ENCODE measurements at regions not wholly inside any gene's neighbourhood (a gene's known extent, or its start where the extent isn't known, plus 50 kb on each side); places are given as distances from the start of the nearest gene placed in this dataset.

GRCh38 chr5:165055476-165055875 is 1550.1 kb downstream of the MAT2B start:
- intact Hi-C loops (cut with micrococcal nuclease) = no loop called here
- H2AFZ ChIP-seq (ENCODE audit: low read depth, low read length) = no peak overlapping the region
- no TSS peak for BruUV-seq (replicated peaks)

GRCh38 chr5:165057145-165057544 is 1551.7 kb downstream of the MAT2B start:
- CTCF ChIA-PET = no interaction called here
- no peak overlapping the region for H3K4me2 ChIP-seq (ENCODE audit: insufficient read depth, low read length)
- no peak overlapping the region for H3K9ac ChIP-seq (replicated peaks; ENCODE audit: extremely low read depth, insufficient read depth, low read length)
- H3K36me3 ChIP-seq (ENCODE audit: control insufficient read depth in 2 of 2, extremely low read depth in 1 of 2, insufficient read depth in 2 of 2, low read length in 2 of 2) = no peaks in the 10 kb centered on the region
- H3K9me3 ChIP-seq (replicated peaks; ENCODE audit: control insufficient read depth, insufficient read depth, low read length) = peaks cover under 1% of the 10 kb centered on the region
- H3K4me1 ChIP-seq (ENCODE audit: control insufficient read depth, extremely low read depth, insufficient read depth, low read length) = no peaks in the 10 kb centered on the region
- no peak overlapping the region for H2AFZ ChIP-seq (ENCODE audit: low read depth, low read length)
- H3K9me1 ChIP-seq (replicated peaks; ENCODE audit: control insufficient read depth, extremely low read depth, insufficient read depth, low read length) = no peaks in the 10 kb centered on the region
- TF ChIP-seq FOS (IDR thresholded peaks at IDR 0.05; ENCODE audit: borderline replicate concordance, insufficient read depth, low read length) = no peak
- no peak for TF ChIP-seq MYC (IDR thresholded peaks at IDR 0.05; ENCODE audit: low read depth, low read length)
- no peak for TF ChIP-seq EZH2 (IDR thresholded peaks at IDR 0.05; ENCODE audit: borderline replicate concordance, low read depth, low read length, severe bottlenecking)
- TF ChIP-seq CTCF (IDR thresholded peaks at IDR 0.05; ENCODE audit: extremely low read depth in 1 of 2, insufficient read depth in 1 of 2, low read depth in 1 of 2, low read length in 2 of 2) = no peak
- no peak for TF ChIP-seq GATA2 (IDR thresholded peaks at IDR 0.05; ENCODE audit: insufficient read depth, insufficient read length, low read depth, low read length)
- TF ChIP-seq MAX (IDR thresholded peaks at IDR 0.05; ENCODE audit: insufficient read depth, insufficient read length) = no peak
- TF ChIP-seq POLR2A (IDR thresholded peaks at IDR 0.05; ENCODE audit: low read depth, low read length) = no peak
- no peak for TF ChIP-seq POLR2AphosphoS5 (IDR thresholded peaks at IDR 0.05; ENCODE audit: insufficient read depth, low read depth, low read length)
- no peak for TF ChIP-seq JUN (IDR thresholded peaks at IDR 0.05; ENCODE audit: borderline replicate concordance, insufficient read depth, insufficient read length, low read depth)
- H3K79me2 ChIP-seq (ENCODE audit: control insufficient read depth, insufficient read depth, low read length) = no peaks in the 10 kb centered on the region
- H3K27me3 ChIP-seq (ENCODE audit: control insufficient read depth in 2 of 2, insufficient read depth in 2 of 2, low read length in 2 of 2) = no peaks in the 10 kb centered on the region
- BruUV-seq (replicated peaks) = no TSS peak
- H4K20me1 ChIP-seq (replicated peaks; ENCODE audit: control insufficient read depth, extremely low read depth, insufficient read depth, low read length) = no peaks in the 10 kb centered on the region
- no peak overlapping the region for H3K4me3 ChIP-seq (replicated peaks in 1 of 3; ENCODE audit: insufficient read depth in 1 of 3, low read depth in 1 of 3, low read length in 3 of 3)
- dilution Hi-C loops (cut with MboI; ENCODE audit: extremely low pct_ligation_motif_present, low sequenced_read_pairs) (no loop called here), intact Hi-C loops (cut with micrococcal nuclease) (no loop called here)
- FAIRE-seq (no peak), DNase-seq (ENCODE audit: low read depth, low spot score) (no peak)
- no peak overlapping the region for H3K27ac ChIP-seq (ENCODE audit: insufficient read depth, low read depth, low read length)
- POLR2A ChIA-PET = no interaction called here

More at GRCh38 chr5:165055476-165055875, 1550.1 kb downstream of the MAT2B start:
- no peak for TF ChIP-seq FOS (IDR thresholded peaks at IDR 0.05; ENCODE audit: borderline replicate concordance, insufficient read depth, low read length)
- no peak for TF ChIP-seq MYC (IDR thresholded peaks at IDR 0.05; ENCODE audit: low read depth, low read length)
- TF ChIP-seq POLR2AphosphoS5 (IDR thresholded peaks at IDR 0.05; ENCODE audit: insufficient read depth, low read depth, low read length) = no peak
- TF ChIP-seq POLR2A (IDR thresholded peaks at IDR 0.05; ENCODE audit: low read depth, low read length) = no peak
- no peak for TF ChIP-seq EZH2 (IDR thresholded peaks at IDR 0.05; ENCODE audit: borderline replicate concordance, low read depth, low read length, severe bottlenecking)
- Histone ChIP-seq H3K9me3 (replicated peaks; ENCODE audit: control insufficient read depth, insufficient read depth, low read length) (no peaks in the 10 kb centered on the region), H4K20me1 (replicated peaks; ENCODE audit: control insufficient read depth, extremely low read depth, insufficient read depth, low read length) (no peaks in the 10 kb centered on the region), H3K9ac (replicated peaks; ENCODE audit: extremely low read depth, insufficient read depth, low read length) (no peak overlapping the region), H3K27ac (ENCODE audit: insufficient read depth, low read depth, low read length) (no peak overlapping the region), H3K4me3 (replicated peaks in 1 of 3; ENCODE audit: insufficient read depth in 1 of 3, low read depth in 1 of 3, low read length in 3 of 3) (no peak overlapping the region), H3K4me1 (ENCODE audit: control insufficient read depth, extremely low read depth, insufficient read depth, low read length) (no peaks in the 10 kb centered on the region), H3K36me3 (ENCODE audit: control insufficient read depth in 2 of 2, extremely low read depth in 1 of 2, insufficient read depth in 2 of 2, low read length in 2 of 2) (no peaks in the 10 kb centered on the region), H3K79me2 (ENCODE audit: control insufficient read depth, insufficient read depth, low read length) (no peaks in the 10 kb centered on the region), H3K4me2 (ENCODE audit: insufficient read depth, low read length) (no peak overlapping the region), H3K27me3 (ENCODE audit: control insufficient read depth in 2 of 2, insufficient read depth in 2 of 2, low read length in 2 of 2) (no peaks in the 10 kb centered on the region), H3K9me1 (replicated peaks; ENCODE audit: control insufficient read depth, extremely low read depth, insufficient read depth, low read length) (no peaks in the 10 kb centered on the region)
- ChIA-PET POLR2A (no interaction called here), CTCF (no interaction called here)
- FAIRE-seq (no peak), DNase-seq (ENCODE audit: low read depth, low spot score) (no peak)
- dilution Hi-C loops (cut with MboI; ENCODE audit: extremely low pct_ligation_motif_present, low sequenced_read_pairs) = no loop called here

All from endothelial cell of umbilical vein (primary cell).